MG63 (cell line): ENCODE measurements at regions not wholly inside any gene's neighbourhood (a gene's known extent, or its start where the extent isn't known, plus 50 kb on each side); places are given as distances from the start of the nearest gene placed in this dataset.

Source experiments
- DNase-seq: peaks from one replicate; pipeline ENCODE4 v3.0.0-alpha.2; 2020
- H3K27me3 ChIP-seq: fragments of 250-450 bp; sonication (Bioruptor Pico); 2 replicates; pipeline ENCODE4 v1.5.1; 2020; ENCODE audit warnings: mild to moderate bottlenecking, moderate library complexity
- H3K36me3 ChIP-seq: fragments of 250-450 bp; sonication (Bioruptor Pico); 2 replicates; pipeline ENCODE4 v1.5.1; 2020; ENCODE audit warnings: mild to moderate bottlenecking, moderate library complexity
- H3K4me3 ChIP-seq: fragments of 250-450 bp; sonication (Bioruptor Pico); 2 replicates; pipeline ENCODE4 v1.5.1; 2020; ENCODE audit warnings: mild to moderate bottlenecking, moderate library complexity
- H3K9me3 ChIP-seq: fragments of 250-450 bp; sonication (Bioruptor Pico); 2 replicates; pipeline ENCODE4 v1.5.1; 2020; ENCODE audit warnings: mild to moderate bottlenecking, moderate library complexity

DNA sequence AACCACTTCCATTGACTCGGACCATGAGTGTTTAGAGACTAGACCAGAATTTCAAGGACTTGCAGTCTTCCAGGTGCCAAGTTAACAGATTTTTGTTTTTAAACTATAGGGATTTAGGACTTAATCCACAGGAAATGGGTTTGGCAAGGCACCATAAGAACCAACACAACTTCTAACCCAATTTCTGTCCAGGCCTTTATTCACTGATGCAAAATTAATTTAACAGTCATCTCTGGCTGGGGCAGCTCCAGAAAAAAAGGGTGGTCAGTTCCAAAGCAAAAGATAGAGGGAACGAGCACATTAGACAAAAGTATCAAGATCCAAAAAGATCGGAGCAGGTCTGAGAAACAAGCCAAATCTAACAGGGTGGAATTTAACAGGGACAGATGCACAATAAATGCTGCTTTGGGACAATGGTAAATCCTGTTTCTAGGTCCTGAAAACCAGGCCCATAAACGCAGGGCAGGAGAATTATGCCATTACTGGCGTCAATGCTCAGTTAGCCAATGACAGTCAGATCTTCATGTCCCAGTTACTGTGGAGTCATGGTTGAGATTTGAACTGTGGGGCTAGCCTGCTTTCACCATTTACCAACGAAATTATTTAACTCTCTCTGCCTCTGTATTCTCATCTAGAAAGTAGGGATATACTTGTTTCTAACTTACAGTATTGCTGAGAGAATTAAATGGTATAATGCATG, 590.8 kb upstream of the BRINP1 start:
- peak; percentile 72 for DNase-seq
- H3K4me3 ChIP-seq: no peak overlapping the region
- no peaks in the 10 kb centered on the region for H3K27me3 ChIP-seq
- H3K36me3 ChIP-seq: no peaks in the 10 kb centered on the region
- no peaks in the 10 kb centered on the region for H3K9me3 ChIP-seq

DNA sequence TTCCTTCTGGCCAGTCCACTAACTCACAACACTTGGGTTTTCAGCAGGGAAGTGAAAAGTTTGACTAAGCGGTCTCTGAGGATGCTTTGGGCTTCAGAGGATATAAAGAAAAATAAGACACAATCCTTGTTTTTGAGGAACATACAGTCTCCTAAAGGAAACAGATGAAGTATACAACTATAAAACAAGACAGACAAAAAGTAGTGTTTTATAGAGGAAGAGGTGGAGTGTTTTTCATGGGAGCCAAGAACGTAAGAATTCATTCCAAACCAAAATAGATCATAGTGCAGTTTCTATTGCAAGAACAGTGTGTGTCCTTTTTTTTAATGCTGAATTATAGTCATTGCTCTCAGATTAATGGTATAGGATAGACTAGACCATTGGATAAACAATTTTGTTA, 586.9 kb upstream of the BRINP1 start:
- Histone ChIP-seq H3K9me3 (no peaks in the 10 kb centered on the region; the same call in 1 of the 2 replicates), H3K4me3 (no peak overlapping the region), H3K36me3 (no peaks in the 10 kb centered on the region), H3K27me3 (no peaks in the 10 kb centered on the region)
- DNase-seq: no peak

DNA sequence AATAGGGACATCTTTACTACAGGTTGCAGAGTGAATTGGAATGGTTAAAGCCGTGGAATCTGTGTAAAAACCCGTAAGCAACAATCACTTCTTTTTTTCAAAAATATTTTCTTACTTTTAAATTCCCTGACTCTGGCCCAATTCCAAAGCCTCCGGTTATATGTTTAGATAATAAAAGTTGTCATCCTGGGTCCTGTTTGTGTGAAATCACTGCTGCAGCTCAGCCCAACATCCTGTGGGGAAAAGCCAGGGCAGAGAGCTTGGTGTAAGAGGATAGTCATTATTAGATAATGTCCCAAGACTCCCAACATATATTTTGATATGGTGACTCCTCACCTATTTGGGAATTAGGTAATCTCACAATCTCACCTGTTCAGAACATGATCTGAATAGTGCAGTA, 586.0 kb upstream of the BRINP1 start:
- H3K27me3 ChIP-seq: no peaks in the 10 kb centered on the region
- no peak overlapping the region for H3K4me3 ChIP-seq
- peak; percentile 51 for DNase-seq

DNA sequence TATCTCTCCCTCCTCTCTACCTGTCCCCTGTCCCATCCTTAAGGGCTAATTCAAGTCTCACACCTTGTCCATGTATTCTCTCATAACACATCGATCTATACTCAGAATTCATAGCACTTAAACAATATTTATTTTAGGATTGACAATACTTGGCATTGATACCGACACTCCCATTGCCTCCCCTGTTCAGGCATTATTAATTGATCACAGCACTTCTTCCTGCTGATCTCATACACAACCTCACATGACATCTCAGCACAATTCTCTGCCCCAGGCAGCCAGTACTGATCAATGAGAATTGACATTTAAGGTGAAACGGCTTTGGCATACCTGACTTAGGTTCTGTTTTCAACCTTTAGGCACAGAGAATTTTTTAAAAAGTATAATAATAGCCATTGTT, 582.4 kb upstream of the BRINP1 start:
- H3K36me3 ChIP-seq: no peaks in the 10 kb centered on the region
- H3K27me3 ChIP-seq: no peaks in the 10 kb centered on the region
- DNase-seq: no peak
- peak overlapping the region; percentile 12; the same call in 1 of the 2 replicates for H3K4me3 ChIP-seq
- no peaks in the 10 kb centered on the region; the same call in 1 of the 2 replicates for H3K9me3 ChIP-seq

More for the DNA sequence above, 586.0 kb upstream of the BRINP1 start:
- no peaks in the 10 kb centered on the region for H3K36me3 ChIP-seq
- no peaks in the 10 kb centered on the region; the same call in 1 of the 2 replicates for H3K9me3 ChIP-seq

DNA sequence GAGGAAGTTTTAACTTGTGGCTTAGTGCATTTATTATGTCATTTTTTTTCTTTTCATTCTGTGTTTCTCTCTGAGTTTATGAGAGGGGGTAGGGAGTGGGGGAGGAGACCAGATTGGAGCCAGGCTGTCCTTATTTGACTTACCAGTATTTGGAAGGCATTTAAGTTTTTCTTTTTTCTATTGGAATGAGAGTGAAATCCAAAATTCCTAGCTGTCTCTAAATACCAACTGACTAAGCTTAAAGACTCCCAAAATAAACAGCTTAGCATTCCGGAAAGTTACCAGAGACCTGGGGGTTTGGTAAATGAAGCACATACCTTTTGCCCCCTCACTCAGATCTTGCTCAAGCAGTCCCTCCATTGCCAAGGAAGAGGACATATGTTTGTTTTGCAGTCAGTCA, 581.9 kb upstream of the BRINP1 start:
- H3K4me3 ChIP-seq: peak overlapping the region; percentile 12; the same call in 1 of the 2 replicates
- H3K27me3 ChIP-seq: no peaks in the 10 kb centered on the region
- H3K36me3 ChIP-seq: no peaks in the 10 kb centered on the region
- DNase-seq: peak; percentile 73
- no peaks in the 10 kb centered on the region; the same call in 1 of the 2 replicates for H3K9me3 ChIP-seq

DNA sequence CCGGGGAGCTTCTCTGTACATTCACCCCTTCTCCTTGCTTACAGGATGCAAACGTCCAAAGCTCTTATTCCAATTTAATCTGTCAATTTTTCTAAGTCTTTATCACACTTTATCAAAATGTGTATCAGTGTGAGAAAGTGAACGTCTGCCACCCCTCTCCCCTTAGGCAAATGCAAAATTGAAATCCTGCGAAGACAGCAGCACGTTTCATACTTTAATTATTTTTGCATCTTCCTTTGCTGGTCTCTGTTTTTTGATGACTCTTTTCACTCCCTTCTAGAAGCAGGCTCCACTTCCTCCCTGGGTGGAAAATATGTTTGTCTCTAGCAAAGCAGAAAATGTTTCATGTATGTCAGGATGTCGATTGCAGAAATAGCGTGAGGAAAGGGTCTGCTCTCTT, 576.5 kb upstream of the BRINP1 start:
- no peak overlapping the region for H3K4me3 ChIP-seq
- H3K9me3 ChIP-seq: no peaks in the 10 kb centered on the region
- H3K27me3 ChIP-seq: no peaks in the 10 kb centered on the region
- DNase-seq: no peak
- H3K36me3 ChIP-seq: no peaks in the 10 kb centered on the region

DNA sequence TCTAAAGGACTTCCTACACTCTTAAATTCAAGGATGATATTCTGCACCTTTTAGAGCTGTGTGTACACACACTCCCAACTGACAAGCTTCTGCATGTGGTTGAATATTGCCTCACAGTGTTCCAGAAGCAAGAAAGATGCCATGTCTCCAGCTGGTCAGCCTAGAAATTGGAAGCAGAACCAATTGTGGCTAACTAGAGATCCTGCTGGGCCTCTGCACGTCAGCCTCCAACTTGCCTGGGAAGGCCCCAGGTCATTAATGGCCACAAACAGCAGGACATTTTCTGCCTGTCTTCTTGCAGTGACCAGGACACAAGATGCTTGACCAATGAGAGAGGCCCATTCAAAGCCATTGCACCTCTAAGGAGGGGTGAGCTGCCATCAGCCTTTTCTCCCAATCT, 571.9 kb upstream of the BRINP1 start:
- Histone ChIP-seq H3K4me3 (no peak overlapping the region), H3K36me3 (no peaks in the 10 kb centered on the region), H3K9me3 (no peaks in the 10 kb centered on the region), H3K27me3 (no peaks in the 10 kb centered on the region)
- DNase-seq: no peak

DNA sequence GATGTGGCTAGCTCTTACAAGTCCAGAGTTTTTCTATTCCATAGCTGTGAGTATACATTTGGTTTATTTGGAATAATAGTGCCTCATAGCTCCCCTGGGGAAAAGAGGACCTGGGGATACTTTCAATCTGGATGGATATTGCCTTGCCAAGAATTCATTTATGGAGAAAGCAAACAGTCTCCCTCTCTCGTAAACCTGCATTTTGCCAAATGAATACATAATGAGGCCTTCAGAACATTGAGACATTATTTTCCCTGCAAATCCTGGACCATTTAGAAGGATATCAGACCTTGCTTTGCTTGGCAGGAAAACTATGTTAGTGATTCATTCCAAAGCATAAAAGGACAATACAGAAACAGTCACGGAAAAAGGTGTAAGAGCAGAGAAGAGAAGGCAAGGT, 569.6 kb upstream of the BRINP1 start:
- Histone ChIP-seq H3K4me3 (no peak overlapping the region), H3K9me3 (no peaks in the 10 kb centered on the region), H3K36me3 (no peaks in the 10 kb centered on the region), H3K27me3 (no peaks in the 10 kb centered on the region)
- DNase-seq: peak; percentile 28

DNA sequence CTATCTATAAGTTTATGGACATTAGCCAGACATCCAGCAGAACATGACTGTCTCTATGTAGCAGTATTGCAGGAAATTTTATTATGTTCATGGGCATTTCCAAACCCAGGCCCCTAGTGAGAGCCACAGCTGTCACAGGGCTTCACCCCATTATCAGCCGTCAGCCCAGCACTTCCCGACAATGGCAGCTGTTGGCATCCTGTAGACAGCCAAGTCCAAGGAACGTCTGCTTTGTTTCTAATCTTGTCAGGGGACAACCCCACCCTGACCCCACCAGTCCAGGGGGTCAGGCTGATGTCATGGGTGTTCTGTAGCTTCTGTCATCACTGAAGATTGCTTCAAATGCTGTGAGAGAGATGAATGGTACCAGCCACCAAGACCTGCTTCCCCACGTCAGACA, 565.3 kb upstream of the BRINP1 start:
- DNase-seq: no peak
- Histone ChIP-seq H3K4me3 (no peak overlapping the region), H3K27me3 (no peaks in the 10 kb centered on the region), H3K36me3 (no peaks in the 10 kb centered on the region), H3K9me3 (no peaks in the 10 kb centered on the region)

DNA sequence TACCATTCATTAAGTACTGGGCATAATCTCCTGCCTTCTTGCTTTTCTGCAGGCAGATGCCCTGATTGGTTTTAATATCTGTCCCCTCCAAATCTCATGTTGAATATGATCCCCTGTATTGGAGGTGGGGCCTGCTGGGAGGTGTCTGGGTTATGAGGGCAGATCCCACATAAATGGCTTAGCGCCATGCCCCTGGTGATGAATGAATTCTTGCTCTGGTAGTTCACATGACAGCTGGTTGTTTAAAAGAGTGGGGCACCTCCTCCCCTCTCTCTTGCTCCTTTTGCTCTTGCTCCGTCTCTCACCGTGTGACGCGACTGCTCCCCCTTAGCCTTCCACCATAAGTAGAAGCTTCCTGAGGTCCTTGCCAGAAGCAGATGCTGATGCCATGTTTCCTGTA, 564.0 kb upstream of the BRINP1 start:
- Histone ChIP-seq H3K27me3 (no peaks in the 10 kb centered on the region), H3K9me3 (no peaks in the 10 kb centered on the region), H3K4me3 (no peak overlapping the region), H3K36me3 (no peaks in the 10 kb centered on the region)
- no peak for DNase-seq

DNA sequence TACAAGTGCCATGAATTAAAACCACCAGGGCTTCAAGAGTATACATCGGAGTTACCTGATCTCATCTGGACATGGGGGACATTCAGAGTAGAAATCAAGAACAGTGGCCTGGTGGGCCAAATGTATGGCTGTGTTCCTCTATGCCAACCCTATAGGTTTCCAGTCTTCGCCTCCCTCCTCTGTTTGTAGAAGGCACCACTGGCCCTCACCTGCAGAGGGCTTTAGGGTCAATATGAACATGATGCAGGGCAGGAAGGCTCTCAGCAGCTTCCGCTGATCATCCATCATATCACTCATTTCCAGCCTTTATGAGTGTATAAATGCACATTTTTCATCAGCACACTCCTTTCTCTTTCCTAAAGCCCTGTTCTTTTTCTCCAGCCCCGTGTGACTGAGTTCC, 555.5 kb upstream of the BRINP1 start:
- Histone ChIP-seq H3K36me3 (no peaks in the 10 kb centered on the region), H3K27me3 (no peaks in the 10 kb centered on the region), H3K9me3 (no peaks in the 10 kb centered on the region), H3K4me3 (no peak overlapping the region)
- DNase-seq: no peak

DNA sequence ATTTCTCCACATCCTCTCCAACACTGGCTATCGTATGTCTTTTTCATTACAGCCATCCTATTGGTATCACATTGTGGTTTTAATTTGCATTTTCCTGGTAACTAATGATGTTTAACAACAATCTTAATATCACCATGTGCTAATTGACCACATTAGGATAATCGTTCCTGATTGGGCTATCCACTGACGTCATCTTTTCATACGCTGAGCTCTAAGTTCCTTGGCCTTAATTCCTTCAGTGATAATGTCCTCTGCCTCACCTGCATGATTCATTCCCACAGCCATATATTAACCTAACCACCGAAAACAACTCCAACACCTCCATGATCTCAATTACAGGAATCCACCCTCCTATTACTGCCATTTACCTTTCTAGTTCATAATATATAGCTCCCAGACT, 547.9 kb upstream of the BRINP1 start:
- H3K9me3 ChIP-seq: no peaks in the 10 kb centered on the region
- H3K36me3 ChIP-seq: no peaks in the 10 kb centered on the region
- no peak for DNase-seq
- H3K4me3 ChIP-seq: no peak overlapping the region
- H3K27me3 ChIP-seq: no peaks in the 10 kb centered on the region

DNA sequence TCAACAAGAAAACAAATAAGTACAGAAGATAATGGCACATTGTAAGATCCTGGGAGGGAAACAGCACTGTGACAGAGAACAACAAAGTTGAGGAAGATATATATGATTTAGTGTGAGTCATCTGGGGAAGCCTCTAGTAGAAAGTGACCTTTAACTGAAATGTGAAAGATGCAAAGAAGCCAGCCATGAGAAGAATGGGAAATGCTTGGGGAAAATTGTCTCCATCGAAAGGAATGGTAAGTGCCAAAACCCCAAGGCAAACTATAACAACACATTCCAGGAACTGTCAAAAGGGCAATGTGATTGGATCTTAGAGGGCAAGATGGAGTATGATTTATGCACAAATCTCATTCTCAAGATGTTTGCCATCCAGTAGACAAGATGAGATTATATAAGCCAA, 537.8 kb upstream of the BRINP1 start:
- no peak for DNase-seq
- Histone ChIP-seq H3K27me3 (no peaks in the 10 kb centered on the region), H3K9me3 (peaks cover 15% of the 10 kb centered on the region), H3K36me3 (no peaks in the 10 kb centered on the region), H3K4me3 (no peak overlapping the region)

DNA sequence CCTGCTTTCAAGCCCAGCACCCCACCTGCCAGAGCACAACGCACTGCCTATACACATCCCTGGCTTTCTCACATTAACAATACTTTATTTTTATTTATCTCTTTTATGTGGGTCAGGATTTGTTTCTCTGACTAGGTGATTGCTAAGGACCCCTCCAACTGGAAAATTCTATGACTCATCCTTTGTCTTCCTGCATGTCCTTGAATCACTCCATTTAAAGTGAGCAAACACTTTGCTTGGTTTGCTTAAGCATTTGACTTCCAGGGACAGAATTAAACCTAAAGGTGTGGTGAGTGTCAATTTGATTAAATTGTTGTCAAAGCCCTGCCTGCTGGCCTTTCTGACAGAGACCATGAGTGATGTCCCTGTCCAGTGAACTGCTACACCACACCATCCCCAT, 536.5 kb upstream of the BRINP1 start:
- Histone ChIP-seq H3K27me3 (no peaks in the 10 kb centered on the region), H3K9me3 (peaks cover 15% of the 10 kb centered on the region), H3K4me3 (no peak overlapping the region), H3K36me3 (no peaks in the 10 kb centered on the region)
- no peak for DNase-seq

DNA sequence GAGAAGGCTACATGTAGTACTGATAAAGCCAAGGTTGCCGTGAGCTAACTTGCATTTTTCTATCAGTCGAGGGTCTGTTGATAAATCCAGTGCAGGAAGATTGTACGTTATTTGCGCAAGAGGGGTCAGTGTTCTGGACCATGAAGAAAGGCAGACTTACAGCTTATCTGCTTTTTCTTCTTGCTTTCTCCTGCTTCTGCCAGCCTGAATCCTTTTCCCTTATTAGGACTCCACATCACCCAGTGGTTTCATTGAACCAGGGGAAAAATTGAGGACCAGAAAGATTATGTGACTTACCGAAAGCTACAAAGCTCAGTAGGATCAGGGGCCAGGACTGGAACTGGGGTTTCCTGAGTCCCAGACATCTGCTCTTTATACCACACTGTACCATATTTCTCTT, 534.6 kb upstream of the BRINP1 start:
- Histone ChIP-seq H3K27me3 (no peaks in the 10 kb centered on the region), H3K4me3 (no peak overlapping the region), H3K36me3 (no peaks in the 10 kb centered on the region), H3K9me3 (peaks cover 15% of the 10 kb centered on the region)
- DNase-seq: no peak

DNA sequence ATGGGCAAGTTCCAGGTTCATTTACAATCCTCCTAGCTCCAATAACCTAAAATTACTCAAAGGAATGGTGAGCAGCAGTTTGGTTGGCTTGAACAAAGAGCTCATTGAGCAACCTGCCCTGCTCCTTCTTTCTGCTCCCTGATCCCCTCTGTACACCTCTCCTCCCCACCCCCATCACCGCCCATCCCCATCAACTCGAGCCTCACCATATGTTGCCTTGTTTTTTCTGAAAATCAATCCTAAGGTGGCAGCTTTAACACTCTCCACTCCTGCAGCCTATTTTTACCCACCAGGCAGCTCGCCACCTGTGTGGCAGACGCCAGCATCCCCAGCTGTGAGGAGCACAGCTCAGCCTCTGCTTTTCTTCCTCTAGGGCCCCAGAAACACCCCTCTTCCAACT, 533.4 kb upstream of the BRINP1 start:
- no peak for DNase-seq
- H3K9me3 ChIP-seq: peaks cover 7% of the 10 kb centered on the region
- H3K4me3 ChIP-seq: no peak overlapping the region
- no peaks in the 10 kb centered on the region for H3K27me3 ChIP-seq
- no peaks in the 10 kb centered on the region for H3K36me3 ChIP-seq

DNA sequence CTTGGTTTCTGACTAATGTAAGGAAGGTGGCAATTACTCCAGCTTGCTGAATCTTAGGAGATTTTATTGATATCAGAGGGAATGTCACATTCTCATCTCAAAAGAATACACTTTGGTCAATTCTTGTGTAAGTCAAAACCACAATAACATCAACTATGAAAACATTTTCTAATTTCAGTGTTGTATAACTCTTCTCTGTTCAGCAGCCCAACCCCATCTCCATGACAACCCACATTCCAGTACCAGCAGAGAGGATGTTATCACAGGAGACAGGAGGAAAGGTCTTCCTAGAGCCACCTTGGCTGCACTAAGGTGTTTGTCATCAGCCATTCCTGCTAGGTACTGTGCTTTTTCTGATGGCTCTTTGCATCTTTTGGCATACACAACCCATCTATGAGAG, 529.1 kb upstream of the BRINP1 start:
- no peak for DNase-seq
- H3K27me3 ChIP-seq: no peaks in the 10 kb centered on the region
- no peak overlapping the region for H3K4me3 ChIP-seq
- no peaks in the 10 kb centered on the region for H3K36me3 ChIP-seq
- no peaks in the 10 kb centered on the region for H3K9me3 ChIP-seq

DNA sequence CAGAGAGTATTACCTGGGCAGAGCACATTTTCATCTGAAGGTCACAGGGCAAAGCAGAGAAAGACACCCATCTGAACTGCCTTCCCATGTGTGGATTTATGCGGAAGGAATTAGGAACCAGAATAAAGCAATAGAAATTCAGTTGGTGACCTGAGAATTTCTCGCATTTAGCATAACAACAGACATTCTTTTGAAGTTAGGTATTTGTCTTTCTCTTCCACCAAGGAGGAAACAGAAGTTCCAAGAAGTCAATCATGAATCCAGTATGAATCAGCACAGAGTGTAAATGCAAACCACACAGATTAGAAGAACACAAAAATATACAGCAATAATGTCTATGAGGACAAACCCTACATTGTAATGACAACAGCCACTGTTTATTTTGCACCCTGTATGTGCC, 515.2 kb upstream of the BRINP1 start:
- H3K27me3 ChIP-seq: no peaks in the 10 kb centered on the region
- no peak overlapping the region for H3K4me3 ChIP-seq
- H3K36me3 ChIP-seq: no peaks in the 10 kb centered on the region
- no peaks in the 10 kb centered on the region for H3K9me3 ChIP-seq
- DNase-seq: no peak

DNA sequence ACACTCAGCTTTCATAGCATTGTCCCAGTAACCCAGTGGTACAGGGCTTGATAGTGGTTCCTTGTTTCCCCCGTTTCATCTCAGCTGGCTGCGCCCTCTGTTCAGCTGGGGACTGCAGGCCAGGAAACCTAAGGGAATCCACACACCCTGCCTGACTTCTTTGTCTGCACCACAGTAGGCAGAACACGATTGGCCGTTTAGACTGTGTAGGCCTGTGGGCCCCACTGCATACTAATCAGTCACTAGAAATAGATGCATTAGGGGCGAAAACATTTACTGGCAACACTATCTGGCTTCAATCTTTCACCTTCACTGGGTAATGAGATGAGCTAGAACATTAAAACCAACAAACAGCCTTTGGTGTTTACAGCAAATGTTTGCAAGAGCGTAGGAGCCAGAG, 512.7 kb upstream of the BRINP1 start:
- no peak for DNase-seq
- H3K9me3 ChIP-seq: no peaks in the 10 kb centered on the region
- H3K36me3 ChIP-seq: no peaks in the 10 kb centered on the region
- H3K27me3 ChIP-seq: no peaks in the 10 kb centered on the region
- H3K4me3 ChIP-seq: no peak overlapping the region
